Testis (tissue), 2 donors: ENCODE measurements at regions not wholly inside any gene's neighbourhood (a gene's known extent, or its start where the extent isn't known, plus 50 kb on each side); places are given as distances from the start of the nearest gene placed in this dataset.

Experiments used
- POLR2A ChIP-seq: fragments of 450-650 bp; IDR thresholded peaks from one replicate; pipeline ENCODE4 v1.6.1; 2017; ENCODE audit warnings: antibody characterized with exemption, mild to moderate bottlenecking, moderate library complexity
- TF ChIP-seq, protein P1 (sequence below), 3 experiments: fragments of 450-650 bp in 2 of 3; fragments of 200-600 bp in 1 of 3; sonication (generic) in 1 of 3; IDR thresholded peaks; one replicate each; pipeline ENCODE4 v1.5.1; 2016 to 2019; ENCODE audit warnings: antibody characterized with exemption in 3 of 3, mild to moderate bottlenecking in 2 of 3, moderate library complexity in 1 of 3

DNA sequence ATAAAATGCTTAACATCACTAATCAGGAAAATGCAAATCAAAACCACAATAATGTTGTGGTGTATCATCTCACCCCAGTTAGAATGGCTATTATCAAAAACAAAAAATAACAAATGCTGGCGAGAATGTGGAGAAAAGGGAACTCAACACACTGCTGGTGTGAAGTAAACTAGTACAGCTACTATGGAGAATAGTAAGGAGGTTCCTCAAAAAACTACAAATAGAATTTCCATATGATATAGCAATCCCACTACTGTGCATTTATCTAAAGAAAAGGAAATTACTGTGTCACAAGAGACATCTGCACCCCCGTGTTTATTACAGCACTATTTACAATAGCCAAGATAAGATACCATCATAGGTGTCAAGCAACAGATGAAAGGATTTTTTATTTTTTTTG lies 214.5 kb upstream of the RASA1 start:
- TF ChIP-seq, protein P1, sequence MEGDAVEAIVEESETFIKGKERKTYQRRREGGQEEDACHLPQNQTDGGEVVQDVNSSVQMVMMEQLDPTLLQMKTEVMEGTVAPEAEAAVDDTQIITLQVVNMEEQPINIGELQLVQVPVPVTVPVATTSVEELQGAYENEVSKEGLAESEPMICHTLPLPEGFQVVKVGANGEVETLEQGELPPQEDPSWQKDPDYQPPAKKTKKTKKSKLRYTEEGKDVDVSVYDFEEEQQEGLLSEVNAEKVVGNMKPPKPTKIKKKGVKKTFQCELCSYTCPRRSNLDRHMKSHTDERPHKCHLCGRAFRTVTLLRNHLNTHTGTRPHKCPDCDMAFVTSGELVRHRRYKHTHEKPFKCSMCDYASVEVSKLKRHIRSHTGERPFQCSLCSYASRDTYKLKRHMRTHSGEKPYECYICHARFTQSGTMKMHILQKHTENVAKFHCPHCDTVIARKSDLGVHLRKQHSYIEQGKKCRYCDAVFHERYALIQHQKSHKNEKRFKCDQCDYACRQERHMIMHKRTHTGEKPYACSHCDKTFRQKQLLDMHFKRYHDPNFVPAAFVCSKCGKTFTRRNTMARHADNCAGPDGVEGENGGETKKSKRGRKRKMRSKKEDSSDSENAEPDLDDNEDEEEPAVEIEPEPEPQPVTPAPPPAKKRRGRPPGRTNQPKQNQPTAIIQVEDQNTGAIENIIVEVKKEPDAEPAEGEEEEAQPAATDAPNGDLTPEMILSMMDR (IDR thresholded peaks at IDR 0.05) = no peak
- TF ChIP-seq POLR2A = no peak
